HepG2 (cell line): ENCODE measurements at regions not wholly inside any gene's neighbourhood (a gene's known extent, or its start where the extent isn't known, plus 50 kb on each side); places are given as distances from the start of the nearest gene placed in this dataset.

Experiments
- ATAC-seq: fragments of 200-7000 bp; cut with Tn5 transposase; 3 replicates; pipeline ENCODE4 v1.9.1; 2020; ENCODE audit warnings: mild to moderate bottlenecking, moderate library complexity
- BruUV-seq: library from RNA; stranded (reverse); fragments of 400-500 nt; replicated peaks from 2 replicates; lab custom pipeline; 2021; lab: Mats Ljungman, UMichigan
- CTCF ChIA-PET: fragments of 300-600 bp; formaldehyde crosslinking; extraction: SDS; loops from one replicate; lab custom pipeline; 2021; ENCODE audit warnings: low total read pairs, inconsistent platforms, low intra/inter-chr PET ratio; lab: Yijun Ruan, JAX
- POLR2A ChIA-PET: fragments of 350-600 bp; sonication (Branson Sonifier 250); formaldehyde crosslinking; loops from one replicate; lab custom pipeline; 2020; ENCODE audit warnings: antibody characterized with exemption, inconsistent platforms; lab: Yijun Ruan, JAX
- DNase-seq: peaks from one replicate; pipeline ENCODE4 v3.0.0-alpha.2; 2015; ENCODE audit warnings: low spot score
- FAIRE-seq: peaks from 3 replicates; lab custom pipeline; 2011; peaks lifted over from hg19 to GRCh38; lab: Jason Lieb, UNC
- H2AFZ ChIP-seq: one replicate; pipeline ENCODE4 v1.6.1; 2011; ENCODE audit warnings: low read length, inconsistent platforms
- H3K27ac ChIP-seq: fragments of 300-600 bp; 3 replicates; pipeline ENCODE4 v1.8.0; 2011; ENCODE audit warnings: mixed run types, mild to moderate bottlenecking, mixed read lengths, low read length, inconsistent platforms; ENCODE audit not compliant: insufficient read depth; ENCODE audit errors: extremely low read length
- H3K27me3 ChIP-seq, 2 experiments: fragments of 200-600 bp in 1 of 2; 2 replicates in 1 of 2; 3 replicates in 1 of 2; pipeline versions ENCODE4 v1.6.0 to v1.8.0; 2011; ENCODE audit warnings: low read length in 2 of 2, mild to moderate bottlenecking in 2 of 2, moderate library complexity in 2 of 2, inconsistent platforms in 1 of 2; ENCODE audit not compliant: insufficient read depth in 2 of 2, control insufficient read depth in 1 of 2
- H3K36me3 ChIP-seq, 2 experiments: fragments of 200-600 bp in 1 of 2; replicated peaks in 1 of 2; 2 replicates in 1 of 2; 3 replicates in 1 of 2; pipeline versions ENCODE4 v1.5.1 to v1.8.0; 2011; ENCODE audit warnings: low read length in 2 of 2, inconsistent platforms in 1 of 2; ENCODE audit not compliant: insufficient read depth in 2 of 2, control insufficient read depth in 1 of 2
- H3K4me1 ChIP-seq: 2 replicates; pipeline ENCODE4 v1.5.1; 2012; ENCODE audit warnings: low read length, inconsistent platforms; ENCODE audit not compliant: insufficient read depth
- H3K4me2 ChIP-seq: 2 replicates; pipeline ENCODE4 v1.6.0; 2011; ENCODE audit warnings: low read depth, low read length, inconsistent platforms
- H3K4me3 ChIP-seq, 3 experiments: fragments of 200-600 bp in 1 of 3; sonication (generic), shearing (Covaris generic) in 1 of 3; replicated peaks in 1 of 3; 2 replicates each; pipeline ENCODE4 v1.5.1; 2011 to 2016; ENCODE audit warnings: low read length in 3 of 3, inconsistent platforms in 2 of 3, low read depth in 2 of 3, mild to moderate bottlenecking in 2 of 3, control low read depth in 1 of 3, mixed read lengths in 1 of 3; ENCODE audit not compliant: insufficient read depth in 1 of 3
- H3K79me2 ChIP-seq: one replicate; pipeline ENCODE4 v1.6.1; 2011; ENCODE audit warnings: low read length, inconsistent platforms; ENCODE audit not compliant: insufficient read depth
- H3K9ac ChIP-seq: 2 replicates; pipeline ENCODE4 v1.6.0; 2011; ENCODE audit warnings: mild to moderate bottlenecking, low read depth, low read length, inconsistent platforms; ENCODE audit not compliant: insufficient read depth
- H3K9me3 ChIP-seq: 2 replicates; pipeline ENCODE4 v1.5.1; 2012; ENCODE audit warnings: mild to moderate bottlenecking, low read length
- H4K20me1 ChIP-seq: 2 replicates; pipeline ENCODE4 v1.6.0; 2011; ENCODE audit warnings: inconsistent platforms, mild to moderate bottlenecking, low read length, moderate library complexity; ENCODE audit not compliant: insufficient read depth
- HNRNPLL ChIP-seq: fragments of 200-400 bp; formaldehyde crosslinking; IDR thresholded peaks from 2 replicates; pipeline ENCODE4 v1.6.1; 2017; ENCODE audit warnings: mild to moderate bottlenecking, low read depth, low read length; ENCODE audit not compliant: poor library complexity, severe bottlenecking
- RNF2 ChIP-seq: fragments of 450-650 bp; conservative IDR thresholded peaks from 2 replicates; pipeline ENCODE4 v1.6.1; 2016; ENCODE audit warnings: low read depth
- SMAD9 ChIP-seq: sonication (generic); formaldehyde crosslinking; IDR thresholded peaks from 2 replicates; pipeline ENCODE4 v1.5.1; 2020; ENCODE audit warnings: mild to moderate bottlenecking, missing genetic modification reagents
- ZBTB7A ChIP-seq: sonication (generic); formaldehyde crosslinking; IDR thresholded peaks from 2 replicates; pipeline ENCODE4 v1.8.0; 2022; ENCODE audit warnings: mild to moderate bottlenecking, missing genetic modification reagents
- ZNF20 ChIP-seq: sonication (generic); formaldehyde crosslinking; IDR thresholded peaks from 2 replicates; pipeline ENCODE4 v1.4.0; 2020; ENCODE audit warnings: mild to moderate bottlenecking, moderate library complexity, missing genetic modification reagents
- WGBS: methylation state at CpG from one replicate; pipeline ENCODE4 v1.1.6; 2017; ENCODE audit warnings: low lambda C conversion rate; 5-methylcytosine and 5-hydroxymethylcytosine counted together
- in situ Hi-C: cut with HindIII; loops from 2 replicates; pipeline ENCODE4 v1.10.0; 2017; ENCODE audit warnings: low pct_unique_long_range_greater_than_20kb; ENCODE audit not compliant: extremely low pct_ligation_motif_present
- intact Hi-C: fragments of 100-400 bp; cut with micrococcal nuclease; formaldehyde crosslinking; loops from one replicate; pipeline ENCODE4 v1.10.0; 2022; ENCODE audit not compliant: unreplicated experiment
- TF ChIP-seq, protein P1 (sequence below), 2 experiments: IDR thresholded peaks; 2 replicates each; pipeline ENCODE4 v1.6.1; 2011 to 2012; ENCODE audit warnings: low read length in 2 of 2, borderline replicate concordance in 1 of 2, low read depth in 1 of 2, mild to moderate bottlenecking in 1 of 2, moderate library complexity in 1 of 2

DNA sequence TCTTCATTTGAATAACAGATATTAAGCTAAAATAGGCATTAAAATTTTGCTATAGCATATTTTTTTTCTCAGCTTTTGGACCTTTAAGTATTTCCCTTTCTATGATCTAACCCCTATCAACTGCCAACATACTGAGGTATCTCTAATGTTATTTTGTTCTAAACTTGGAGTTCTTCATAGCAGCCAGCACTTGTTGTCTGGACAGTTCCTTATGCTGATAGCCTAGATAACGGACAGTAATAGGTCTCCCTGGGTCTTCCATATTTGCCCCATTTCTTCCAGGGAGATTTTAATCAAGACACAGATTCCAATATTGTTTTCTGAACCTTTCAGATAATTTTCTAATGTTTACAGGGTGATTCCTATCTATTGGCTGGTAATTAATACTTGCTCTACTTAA lies 475.8 kb upstream of the MAP2 start:
- no TSS peak for BruUV-seq

DNA sequence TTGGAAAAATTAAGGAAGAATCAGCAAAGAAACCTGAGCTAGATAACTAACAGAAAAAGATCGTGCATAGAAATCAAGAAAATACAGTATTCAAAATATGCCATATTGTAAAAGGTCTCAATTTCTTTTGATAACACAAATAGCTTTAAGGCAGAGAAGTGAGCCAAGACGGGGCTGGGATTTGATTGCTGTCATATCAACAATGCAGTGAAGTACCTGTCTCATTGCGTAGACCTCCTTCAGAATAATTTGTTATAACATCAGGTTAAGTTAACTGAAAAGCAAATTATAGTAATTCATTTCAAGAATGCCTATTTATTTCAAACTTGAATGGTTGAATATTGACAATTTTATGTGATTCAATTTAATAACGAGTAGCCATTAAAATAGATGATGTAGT lies 453.8 kb upstream of the MAP2 start:
- DNase-seq (no peak), FAIRE-seq (no peak), ATAC-seq (no peak)
- no peaks in the 10 kb centered on the region for H4K20me1 ChIP-seq
- CTCF ChIA-PET, result no interaction called here
- no peaks in the 10 kb centered on the region for H3K4me1 ChIP-seq
- no peaks in the 10 kb centered on the region for H3K36me3 ChIP-seq
- in situ Hi-C loops, result no loop called here
- no peak for TF ChIP-seq ZNF20
- no peak for TF ChIP-seq RNF2
- no peak for TF ChIP-seq HNRNPLL
- no peak overlapping the region for H3K4me2 ChIP-seq
- H3K27me3 ChIP-seq, result no peaks in the 10 kb centered on the region
- WGBS, result under 1% methylated on average over 4 of the region's 4 CpGs
- no peak overlapping the region for H3K27ac ChIP-seq
- no peak overlapping the region for H2AFZ ChIP-seq
- no peak overlapping the region for H3K9ac ChIP-seq
- no peaks in the 10 kb centered on the region for H3K79me2 ChIP-seq
- POLR2A ChIA-PET, result no interaction called here
- no peaks in the 10 kb centered on the region for H3K9me3 ChIP-seq
- BruUV-seq, result no TSS peak
- H3K4me3 ChIP-seq, result no peak overlapping the region
- intact Hi-C loops, result no loop called here

More for the DNA sequence above, 475.8 kb upstream of the MAP2 start:
- Histone ChIP-seq H3K27ac (no peak overlapping the region), H3K4me2 (no peak overlapping the region), H3K4me1 (no peaks in the 10 kb centered on the region), H3K9ac (no peak overlapping the region), H3K36me3 (no peaks in the 10 kb centered on the region), H2AFZ (no peak overlapping the region), H3K9me3 (peaks cover 3% of the 10 kb centered on the region; the same call in 1 of the 2 replicates), H4K20me1 (no peaks in the 10 kb centered on the region), H3K4me3 (no peak overlapping the region), H3K27me3 (no peaks in the 10 kb centered on the region), H3K79me2 (no peaks in the 10 kb centered on the region)
- intact Hi-C loops, result no loop called here
- ATAC-seq (no peak), FAIRE-seq (no peak), DNase-seq (no peak)
- 6% methylated on average over 1 of the region's 1 CpG for WGBS
- in situ Hi-C loops, result no loop called here
- ChIA-PET POLR2A (no interaction called here), CTCF (no interaction called here)
- TF ChIP-seq, protein P1, sequence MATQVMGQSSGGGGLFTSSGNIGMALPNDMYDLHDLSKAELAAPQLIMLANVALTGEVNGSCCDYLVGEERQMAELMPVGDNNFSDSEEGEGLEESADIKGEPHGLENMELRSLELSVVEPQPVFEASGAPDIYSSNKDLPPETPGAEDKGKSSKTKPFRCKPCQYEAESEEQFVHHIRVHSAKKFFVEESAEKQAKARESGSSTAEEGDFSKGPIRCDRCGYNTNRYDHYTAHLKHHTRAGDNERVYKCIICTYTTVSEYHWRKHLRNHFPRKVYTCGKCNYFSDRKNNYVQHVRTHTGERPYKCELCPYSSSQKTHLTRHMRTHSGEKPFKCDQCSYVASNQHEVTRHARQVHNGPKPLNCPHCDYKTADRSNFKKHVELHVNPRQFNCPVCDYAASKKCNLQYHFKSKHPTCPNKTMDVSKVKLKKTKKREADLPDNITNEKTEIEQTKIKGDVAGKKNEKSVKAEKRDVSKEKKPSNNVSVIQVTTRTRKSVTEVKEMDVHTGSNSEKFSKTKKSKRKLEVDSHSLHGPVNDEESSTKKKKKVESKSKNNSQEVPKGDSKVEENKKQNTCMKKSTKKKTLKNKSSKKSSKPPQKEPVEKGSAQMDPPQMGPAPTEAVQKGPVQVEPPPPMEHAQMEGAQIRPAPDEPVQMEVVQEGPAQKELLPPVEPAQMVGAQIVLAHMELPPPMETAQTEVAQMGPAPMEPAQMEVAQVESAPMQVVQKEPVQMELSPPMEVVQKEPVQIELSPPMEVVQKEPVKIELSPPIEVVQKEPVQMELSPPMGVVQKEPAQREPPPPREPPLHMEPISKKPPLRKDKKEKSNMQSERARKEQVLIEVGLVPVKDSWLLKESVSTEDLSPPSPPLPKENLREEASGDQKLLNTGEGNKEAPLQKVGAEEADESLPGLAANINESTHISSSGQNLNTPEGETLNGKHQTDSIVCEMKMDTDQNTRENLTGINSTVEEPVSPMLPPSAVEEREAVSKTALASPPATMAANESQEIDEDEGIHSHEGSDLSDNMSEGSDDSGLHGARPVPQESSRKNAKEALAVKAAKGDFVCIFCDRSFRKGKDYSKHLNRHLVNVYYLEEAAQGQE (IDR thresholded peaks at IDR 0.05; ENCODE audit: borderline replicate concordance in 1 of 2, low read depth in 1 of 2, low read length in 2 of 2), result peak in 1 of 2 experiments; percentile 70; a peak in 2 of 4 replicates
- no peak for TF ChIP-seq SMAD9 (CRISPR knock-in tag)
- no peak for TF ChIP-seq ZBTB7A (CRISPR knock-in tag)
